Subcutaneous abdominal adipose tissue (tissue), 5 donors: ENCODE measurements at regions not wholly inside any gene's neighbourhood (a gene's known extent, or its start where the extent isn't known, plus 50 kb on each side); places are given as distances from the start of the nearest gene placed in this dataset.
"Not testable (repeated sequence)": the region's sequence is repeated elsewhere in the genome, so short reads cannot be mapped to it uniquely, and the experiment has no call there.

Source experiments
- H3K27ac ChIP-seq: one replicate; pipeline ENCODE4 v1.7.0; 2013; ENCODE audit warnings: low read depth, mild to moderate bottlenecking, inconsistent platforms, low read length, moderate library complexity
- H3K27me3 ChIP-seq, 5 donors: one replicate each; pipeline ENCODE4 v1.7.0; 2013; ENCODE audit warnings: low read length in 5 of 5, inconsistent platforms in 1 of 5; ENCODE audit not compliant: control insufficient read depth in 5 of 5, insufficient read depth in 4 of 5
- H3K36me3 ChIP-seq, 5 donors: one replicate each; pipeline ENCODE4 v1.7.0; 2013; ENCODE audit warnings: low read length in 5 of 5; ENCODE audit not compliant: control insufficient read depth in 5 of 5, insufficient read depth in 5 of 5
- H3K4me1 ChIP-seq, 5 donors: one replicate each; pipeline ENCODE4 v1.7.0; 2013; ENCODE audit warnings: low read length in 5 of 5, mild to moderate bottlenecking in 3 of 5, moderate library complexity in 1 of 5; ENCODE audit not compliant: control insufficient read depth in 5 of 5, insufficient read depth in 5 of 5
- H3K4me3 ChIP-seq, 5 donors: one replicate each; pipeline ENCODE4 v1.7.0; 2013; ENCODE audit warnings: low read length in 5 of 5, low read depth in 1 of 5
- H3K9ac ChIP-seq, 5 donors: one replicate each; pipeline ENCODE4 v1.7.0; 2013; ENCODE audit warnings: low read length in 5 of 5, mild to moderate bottlenecking in 4 of 5, moderate library complexity in 3 of 5
- H3K9me3 ChIP-seq, 5 donors: one replicate each; pipeline ENCODE4 v1.7.0; 2013; ENCODE audit warnings: low read length in 5 of 5; ENCODE audit not compliant: control insufficient read depth in 5 of 5
- donor health status: healthy.
- donor health status: healthy.
- donor health status: healthy.
- donor health status: healthy.
- donor health status: healthy.

DNA sequence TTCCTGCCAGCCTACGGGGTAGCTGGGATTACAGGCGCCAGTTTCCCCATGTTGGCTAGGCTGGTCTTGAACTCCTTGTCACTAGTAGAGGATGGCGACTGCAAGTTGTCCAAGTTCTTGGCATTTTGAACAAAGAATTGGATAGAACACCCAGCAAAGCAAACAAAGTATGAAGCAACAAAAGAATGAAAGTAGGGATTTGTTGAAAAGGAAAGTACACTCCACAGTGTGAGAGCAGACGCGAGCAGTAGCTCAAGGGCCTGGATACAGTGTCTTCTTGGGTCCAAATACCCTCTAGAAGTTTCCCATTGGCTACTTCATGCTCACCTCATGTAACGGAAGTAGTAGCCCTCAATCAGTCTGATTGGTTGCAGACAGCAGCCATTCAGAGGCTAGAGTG is 152.2 kb downstream of the CCER1 start:
- Histone ChIP-seq H3K27ac (no peak overlapping the region), H3K36me3 (no peaks in the 10 kb centered on the region), H3K27me3 (no peaks in the 10 kb centered on the region), H3K9me3 (peaks cover 0 to 2% (median 0%) of the 10 kb centered on the region in 5 donors), H3K4me1 (no peaks in the 10 kb centered on the region), H3K4me3 (no peak overlapping the region), H3K9ac (no peak overlapping the region)

DNA sequence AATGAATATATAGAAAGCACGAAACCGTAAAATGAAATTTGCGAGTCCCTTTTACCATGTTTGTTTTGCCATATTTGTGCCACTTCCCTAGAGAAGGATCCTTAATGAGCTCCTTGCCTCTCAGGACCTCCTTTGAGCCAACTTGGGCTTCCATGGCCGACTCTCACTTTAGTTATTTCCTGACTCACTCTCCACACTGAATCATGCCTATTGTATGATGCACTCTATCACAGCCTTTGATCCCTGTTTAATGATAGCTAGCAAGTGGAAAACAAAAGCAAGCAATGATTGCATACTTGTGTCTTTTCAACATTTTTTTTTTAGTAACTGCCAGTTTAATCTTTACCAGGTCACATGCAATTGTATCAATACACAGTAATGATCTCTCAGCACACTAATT is 153.2 kb downstream of the CCER1 start:
- H3K36me3 ChIP-seq = no peaks in the 10 kb centered on the region
- no peaks in the 10 kb centered on the region for H3K4me1 ChIP-seq
- H3K27ac ChIP-seq = no peak overlapping the region
- H3K27me3 ChIP-seq = no peaks in the 10 kb centered on the region
- no peak overlapping the region for H3K4me3 ChIP-seq
- H3K9me3 ChIP-seq = peaks cover 0 to 2% (median 0%) of the 10 kb centered on the region in 5 donors
- no peak overlapping the region for H3K9ac ChIP-seq

GRCh38 chr12:90794212-90794611 is 160.8 kb downstream of the CCER1 start:
- Histone ChIP-seq H3K9me3 (no peaks in the 10 kb centered on the region), H3K4me1 (no peaks in the 10 kb centered on the region), H3K4me3 (no peak overlapping the region)

GRCh38 chr12:90792718-90793117 is 162.3 kb downstream of the CCER1 start:
- not testable (repeated sequence) for H3K4me1 ChIP-seq, H3K27ac ChIP-seq, H3K27me3 ChIP-seq, H3K36me3 ChIP-seq, H3K4me3 ChIP-seq, H3K9me3 ChIP-seq, H3K9ac ChIP-seq

More at GRCh38 chr12:90794212-90794611, 160.8 kb downstream of the CCER1 start:
- Histone ChIP-seq H3K27me3 (no peaks in the 10 kb centered on the region), H3K9ac (no peak overlapping the region), H3K27ac (no peak overlapping the region), H3K36me3 (no peaks in the 10 kb centered on the region)

GRCh38 chr12:90791445-90791844 is 163.5 kb downstream of the CCER1 start:
- H3K9me3 ChIP-seq = no peaks in the 10 kb centered on the region
- no peak overlapping the region for H3K27ac ChIP-seq

GRCh38 chr12:90790747-90791146 is 164.2 kb downstream of the CCER1 start:
- Histone ChIP-seq H3K27ac (no peak overlapping the region), H3K9me3 (no peaks in the 10 kb centered on the region)

More at GRCh38 chr12:90791445-90791844, 163.5 kb downstream of the CCER1 start:
- Histone ChIP-seq H3K4me3 (no peak overlapping the region), H3K4me1 (no peaks in the 10 kb centered on the region), H3K27me3 (no peaks in the 10 kb centered on the region), H3K9ac (no peak overlapping the region), H3K36me3 (no peaks in the 10 kb centered on the region)

GRCh38 chr12:90773491-90773890 is 181.5 kb downstream of the CCER1 start:
- no peak overlapping the region for H3K4me3 ChIP-seq
- H3K9me3 ChIP-seq = no peaks in the 10 kb centered on the region
- no peak overlapping the region for H3K9ac ChIP-seq
- no peaks in the 10 kb centered on the region for H3K36me3 ChIP-seq
- H3K27me3 ChIP-seq = no peaks in the 10 kb centered on the region
- H3K4me1 ChIP-seq = no peaks in the 10 kb centered on the region
- H3K27ac ChIP-seq = no peak overlapping the region

More at GRCh38 chr12:90790747-90791146, 164.2 kb downstream of the CCER1 start:
- no peaks in the 10 kb centered on the region for H3K36me3 ChIP-seq
- no peaks in the 10 kb centered on the region for H3K4me1 ChIP-seq
- H3K4me3 ChIP-seq = no peak overlapping the region
- no peaks in the 10 kb centered on the region for H3K27me3 ChIP-seq
- H3K9ac ChIP-seq = no peak overlapping the region

DNA sequence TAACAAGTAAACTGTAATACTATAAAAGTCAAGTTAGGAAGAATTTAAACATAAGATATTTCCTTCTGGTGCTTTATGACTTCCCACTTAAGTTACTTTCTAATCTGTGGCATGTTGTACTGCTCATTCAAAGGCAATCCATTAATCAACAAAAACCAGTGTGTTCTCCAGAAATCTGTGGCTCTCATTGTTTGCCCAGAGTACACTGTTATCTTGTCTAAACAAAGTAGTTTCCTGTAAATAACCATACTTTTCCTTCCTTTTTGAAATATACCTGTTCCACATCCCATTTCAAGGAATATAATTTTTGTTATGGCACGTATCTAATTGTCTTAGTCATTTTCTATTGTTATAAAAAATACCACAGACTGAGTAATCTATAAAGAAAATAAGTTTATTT is 184.1 kb downstream of the CCER1 start:
- no peak overlapping the region for H3K27ac ChIP-seq
- H3K9ac ChIP-seq = no peak overlapping the region
- H3K9me3 ChIP-seq = no peaks in the 10 kb centered on the region
- H3K4me1 ChIP-seq = no peaks in the 10 kb centered on the region
- H3K36me3 ChIP-seq = no peaks in the 10 kb centered on the region
- H3K27me3 ChIP-seq = no peaks in the 10 kb centered on the region
- H3K4me3 ChIP-seq = no peak overlapping the region

GRCh38 chr12:90757957-90758356 is 197.0 kb downstream of the CCER1 start:
- peaks cover 0 to 5% (median 0%) of the 10 kb centered on the region in 5 donors for H3K9me3 ChIP-seq
- no peak overlapping the region for H3K27ac ChIP-seq
- H3K9ac ChIP-seq = no peak overlapping the region
- H3K4me3 ChIP-seq = no peak overlapping the region
- H3K36me3 ChIP-seq = no peaks in the 10 kb centered on the region
- H3K27me3 ChIP-seq = no peaks in the 10 kb centered on the region
- peaks cover 0 to 2% (median 0%) of the 10 kb centered on the region in 5 donors for H3K4me1 ChIP-seq

DNA sequence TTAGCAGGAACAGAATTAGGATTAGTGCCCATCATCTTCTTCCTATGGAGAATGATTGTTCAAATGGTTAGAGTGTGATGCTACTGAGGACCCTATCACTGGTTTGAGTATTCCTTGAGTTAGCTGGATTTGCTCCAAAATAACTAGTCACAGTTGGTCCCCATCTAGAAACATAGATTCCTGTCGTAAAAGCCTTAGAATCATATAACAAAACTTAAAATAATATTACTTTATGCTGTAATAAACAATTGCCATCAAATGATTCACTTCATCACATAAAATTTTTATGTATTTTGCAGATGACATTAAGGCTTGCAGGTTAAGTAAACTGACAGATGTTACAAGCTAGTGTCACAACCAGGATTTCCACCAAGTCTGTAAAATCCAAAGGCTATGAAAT is 209.8 kb downstream of the CCER1 start:
- H3K4me1 ChIP-seq = no peaks in the 10 kb centered on the region
- no peaks in the 10 kb centered on the region for H3K36me3 ChIP-seq
- H3K9ac ChIP-seq = no peak overlapping the region
- H3K27ac ChIP-seq = no peak overlapping the region
- peaks cover 0 to under 1% (median 0%) of the 10 kb centered on the region in 5 donors for H3K9me3 ChIP-seq
- no peak overlapping the region for H3K4me3 ChIP-seq
- no peaks in the 10 kb centered on the region for H3K27me3 ChIP-seq

GRCh38 chr12:90741611-90742010 is 213.4 kb downstream of the CCER1 start:
- no peaks in the 10 kb centered on the region for H3K4me1 ChIP-seq

More at GRCh38 chr12:90741611-90742010, 213.4 kb downstream of the CCER1 start:
- no peak overlapping the region for H3K27ac ChIP-seq
- no peak overlapping the region for H3K9ac ChIP-seq
- H3K4me3 ChIP-seq = no peak overlapping the region
- H3K36me3 ChIP-seq = no peaks in the 10 kb centered on the region
- no peaks in the 10 kb centered on the region for H3K27me3 ChIP-seq
- peaks cover 0 to 5% (median 0%) of the 10 kb centered on the region in 5 donors for H3K9me3 ChIP-seq
